H1 (cell line): ENCODE measurements at regions not wholly inside any gene's neighbourhood (a gene's known extent, or its start where the extent isn't known, plus 50 kb on each side); places are given as distances from the start of the nearest gene placed in this dataset.
A peak's percentile ranks its signal among the peaks of the same experiment; 100 is the strongest.

Source experiments
- CTCF ChIA-PET: fragments of 300-600 bp; sonication (Branson Sonifier 250); formaldehyde crosslinking; loops from one replicate; lab custom pipeline; 2021; ENCODE audit not compliant: partially characterized antibody; lab: Charles Lee
- POLR2A ChIA-PET: fragments of 300-600 bp; sonication (Branson Sonifier 250); formaldehyde crosslinking; loops from one replicate; lab custom pipeline; 2021; ENCODE audit warnings: inconsistent platforms; ENCODE audit not compliant: partially characterized antibody; lab: Charles Lee
- DNase-seq, 2 experiments: peaks; one replicate each; pipeline versions ENCODE4 v3.0.0 to v3.0.0-alpha.2; 2010 to 2022; ENCODE audit warnings: low spot score in 2 of 2, low read depth in 1 of 2, mixed read lengths in 1 of 2
- FAIRE-seq: peaks from 2 replicates; lab custom pipeline; 2011; peaks lifted over from hg19 to GRCh38; lab: Jason Lieb, UNC
- H2AFZ ChIP-seq: 2 replicates; pipeline ENCODE4 v1.8.1; 2012; ENCODE audit warnings: low read length, inconsistent platforms
- H2AK5ac ChIP-seq: 2 replicates; pipeline ENCODE4 v1.6.1; 2013; ENCODE audit warnings: low read depth, low read length
- H2BK120ac ChIP-seq: replicated peaks from 2 replicates; pipeline ENCODE3; 2013; ENCODE audit warnings: low read depth, low read length, inconsistent platforms
- H2BK12ac ChIP-seq: 2 replicates; pipeline ENCODE4 v1.6.1; 2013; ENCODE audit warnings: low read depth, low read length
- H2BK15ac ChIP-seq: 2 replicates; pipeline ENCODE4 v1.6.1; 2013; ENCODE audit warnings: low read length
- H2BK20ac ChIP-seq: 2 replicates; pipeline ENCODE4 v1.6.1; 2013; ENCODE audit warnings: low read length
- H2BK5ac ChIP-seq: 2 replicates; pipeline ENCODE4 v1.6.1; 2013; ENCODE audit warnings: low read depth, low read length
- H3K14ac ChIP-seq: 2 replicates; pipeline ENCODE4 v1.6.1; 2013; ENCODE audit warnings: inconsistent platforms; ENCODE audit not compliant: insufficient read length
- H3K18ac ChIP-seq: 2 replicates; pipeline ENCODE4 v1.6.1; 2013; ENCODE audit warnings: low read length; ENCODE audit errors: extremely low read depth
- H3K23ac ChIP-seq: 2 replicates; pipeline ENCODE4 v1.6.1; 2013; ENCODE audit warnings: inconsistent platforms; ENCODE audit not compliant: insufficient read length
- H3K23me2 ChIP-seq: 2 replicates; pipeline ENCODE4 v1.6.1; 2013; ENCODE audit warnings: low read depth, low read length
- H3K27ac ChIP-seq: 2 replicates; pipeline ENCODE4 v1.6.1; 2011; ENCODE audit warnings: low read depth, low read length, inconsistent platforms
- H3K27me3 ChIP-seq, 4 experiments: replicated peaks in 1 of 4; 1 replicate in 1 of 4; 2 replicates in 3 of 4; pipeline versions ENCODE4 v1.6.1 to v1.8.1; 2011 to 2013; ENCODE audit warnings: low read length in 3 of 4, mild to moderate bottlenecking in 3 of 4, inconsistent platforms in 2 of 4, mixed read lengths in 2 of 4, moderate library complexity in 1 of 4; ENCODE audit not compliant: control insufficient read depth in 3 of 4, insufficient read depth in 3 of 4; ENCODE audit errors: extremely low read depth in 1 of 4
- H3K36me3 ChIP-seq, 4 experiments: 2 replicates each; pipeline versions ENCODE4 v1.6.1 to v1.8.1; 2011 to 2013; ENCODE audit warnings: mild to moderate bottlenecking in 4 of 4, low read length in 3 of 4, moderate library complexity in 2 of 4, control low read depth in 1 of 4, inconsistent platforms in 1 of 4; ENCODE audit not compliant: insufficient read depth in 4 of 4, control insufficient read depth in 2 of 4
- H3K4ac ChIP-seq: replicated peaks from 2 replicates; pipeline ENCODE3; 2013; ENCODE audit warnings: low read length, low read depth, mixed read lengths, inconsistent platforms; ENCODE audit not compliant: insufficient read length
- H3K4me1 ChIP-seq, 4 experiments: replicated peaks in 1 of 4; 1 replicate in 1 of 4; 2 replicates in 3 of 4; pipeline versions ENCODE4 v1.6.1 to v1.8.1; 2011 to 2013; ENCODE audit warnings: low read length in 3 of 4, inconsistent platforms in 2 of 4, mixed read lengths in 1 of 4; ENCODE audit not compliant: insufficient read depth in 4 of 4, control insufficient read depth in 3 of 4
- H3K4me2 ChIP-seq, 2 experiments: 2 replicates each; pipeline versions ENCODE4 v1.6.1 to v1.8.1; 2011 to 2013; ENCODE audit warnings: low read depth in 2 of 2, low read length in 2 of 2, control low read depth in 1 of 2, inconsistent platforms in 1 of 2, mild to moderate bottlenecking in 1 of 2; ENCODE audit not compliant: insufficient read depth in 1 of 2
- H3K4me3 ChIP-seq, 4 experiments: fragments of 200-600, 300-600 bp in 1 of 4; sonication (generic), shearing (Covaris generic), sonication (Bioruptor Twin) in 1 of 4; 2 replicates each; pipeline versions ENCODE4 v1.5.1 to v1.8.1; 2011 to 2016; ENCODE audit warnings: low read length in 4 of 4, low read depth in 3 of 4, control low read depth in 2 of 4, inconsistent platforms in 2 of 4, mild to moderate bottlenecking in 2 of 4, mixed read lengths in 1 of 4, moderate library complexity in 1 of 4; ENCODE audit not compliant: insufficient read depth in 2 of 4; ENCODE audit errors: extremely low read depth in 1 of 4
- H3K56ac ChIP-seq: replicated peaks from 2 replicates; pipeline ENCODE3; 2013; ENCODE audit warnings: low read depth, mild to moderate bottlenecking, mixed read lengths, low read length, inconsistent platforms; ENCODE audit not compliant: insufficient read length
- H3K79me1 ChIP-seq: 2 replicates; pipeline ENCODE4 v1.6.1; 2013; ENCODE audit warnings: low read depth, low read length, control low read depth
- H3K79me2 ChIP-seq, 2 experiments: 2 replicates each; pipeline versions ENCODE4 v1.6.1 to v1.8.1; 2012 to 2013; ENCODE audit warnings: low read length in 2 of 2, mild to moderate bottlenecking in 2 of 2, inconsistent platforms in 1 of 2; ENCODE audit not compliant: insufficient read depth in 2 of 2, control insufficient read depth in 1 of 2
- H3K9ac ChIP-seq, 4 experiments: replicated peaks in 1 of 4; 1 replicate in 1 of 4; 2 replicates in 3 of 4; pipeline versions ENCODE4 v1.6.1 to v1.8.1; 2011 to 2013; ENCODE audit warnings: low read depth in 3 of 4, low read length in 3 of 4, control low read depth in 2 of 4, mild to moderate bottlenecking in 2 of 4, moderate library complexity in 2 of 4, inconsistent platforms in 1 of 4; ENCODE audit errors: extremely low read depth in 1 of 4
- H3K9me3 ChIP-seq, 2 experiments: 2 replicates each; pipeline versions ENCODE4 v1.6.1 to v1.8.1; 2012 to 2013; ENCODE audit warnings: mild to moderate bottlenecking in 2 of 2, moderate library complexity in 2 of 2, control low read depth in 1 of 2, inconsistent platforms in 1 of 2, low read depth in 1 of 2, low read length in 1 of 2, mixed read lengths in 1 of 2; ENCODE audit not compliant: insufficient read depth in 2 of 2
- H4K20me1 ChIP-seq, 2 experiments: replicated peaks in 1 of 2; 2 replicates each; pipeline versions ENCODE3 to v1.8.1; 2011 to 2013; ENCODE audit warnings: inconsistent platforms in 2 of 2, low read length in 2 of 2, mild to moderate bottlenecking in 1 of 2; ENCODE audit not compliant: insufficient read depth in 2 of 2, control insufficient read depth in 1 of 2
- H4K5ac ChIP-seq: 2 replicates; pipeline ENCODE4 v1.6.1; 2013; ENCODE audit warnings: low read length, low read depth, mixed read lengths, inconsistent platforms; ENCODE audit not compliant: insufficient read length
- H4K8ac ChIP-seq: 2 replicates; pipeline ENCODE4 v1.8.0; 2013; ENCODE audit warnings: mild to moderate bottlenecking, moderate library complexity, low read length, inconsistent platforms; ENCODE audit not compliant: insufficient read depth; ENCODE audit errors: extremely low read depth
- H4K91ac ChIP-seq: replicated peaks from 2 replicates; pipeline ENCODE3; 2013; ENCODE audit warnings: low read length, mixed read lengths, inconsistent platforms; ENCODE audit not compliant: insufficient read length
- SP4 ChIP-seq: IDR thresholded peaks from 2 replicates; pipeline ENCODE4 v1.6.1; 2012; ENCODE audit warnings: low read length, inconsistent platforms
- WGBS, 2 experiments: shearing (Covaris generic) in 1 of 2; methylation state at CpG; one replicate each; pipeline versions ENCODE4 v1.1.6 to v1.1.7; 2013 to 2015; ENCODE audit warnings: low lambda C conversion rate in 2 of 2, mixed read lengths in 2 of 2, inconsistent platforms in 1 of 2, low coverage in 1 of 2, missing lambda C conversion rate in 1 of 2; ENCODE audit not compliant: insufficient replicate concordance in 2 of 2, insufficient coverage in 1 of 2, insufficient read length in 1 of 2; ENCODE audit errors: extremely low coverage in 1 of 2, missing lambda C conversion rate in 1 of 2; 5-methylcytosine and 5-hydroxymethylcytosine counted together

DNA sequence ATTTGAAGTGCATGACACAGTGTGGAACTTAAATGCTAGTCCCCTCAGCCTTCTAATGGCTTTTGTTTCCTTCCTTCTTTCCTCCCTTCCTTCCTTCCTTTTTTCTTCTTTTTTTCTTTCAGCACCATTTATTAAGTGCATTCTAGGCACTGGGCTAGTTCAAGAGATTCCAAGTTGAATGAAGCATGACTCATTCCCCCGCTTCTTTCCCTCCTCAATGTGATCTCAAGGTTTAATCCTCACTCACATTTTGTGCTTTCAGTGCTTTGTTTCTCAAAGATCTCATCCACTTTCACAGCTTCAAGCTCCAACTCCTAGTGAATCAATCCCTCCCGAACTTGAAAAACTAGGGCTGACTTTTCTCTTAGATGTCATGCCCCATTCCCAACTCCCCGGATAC, 90.1 kb downstream of the LBH start:
- H3K4me2 ChIP-seq: no peak overlapping the region
- no peak overlapping the region for H2BK15ac ChIP-seq
- H2AK5ac ChIP-seq: no peak overlapping the region
- H3K79me1 ChIP-seq: no peaks in the 10 kb centered on the region
- no peak overlapping the region for H3K4me3 ChIP-seq
- H4K20me1 ChIP-seq: no peaks in the 10 kb centered on the region
- H3K4ac ChIP-seq: no peak overlapping the region
- no peak overlapping the region for H2BK120ac ChIP-seq
- H3K79me2 ChIP-seq: no peaks in the 10 kb centered on the region
- no peak overlapping the region for H3K56ac ChIP-seq
- no peaks in the 10 kb centered on the region; a peak in 1 of 4 replicates for H3K9me3 ChIP-seq
- no peak overlapping the region for H2BK20ac ChIP-seq
- H3K27me3 ChIP-seq: no peaks in the 10 kb centered on the region
- FAIRE-seq: no peak
- H3K27ac ChIP-seq: no peak overlapping the region
- peaks cover 0 to 2% (median 0%) of the 10 kb centered on the region in 4 experiments; a peak in 2 of 7 replicates for H3K4me1 ChIP-seq
- no peak overlapping the region for H3K9ac ChIP-seq
- no peak for DNase-seq
- H4K8ac ChIP-seq: no peak overlapping the region
- peaks cover 4% of the 10 kb centered on the region; the same call in 1 of the 2 replicates for H3K23me2 ChIP-seq
- ChIA-PET POLR2A (no interaction called here), CTCF (no interaction called here)
- no peak overlapping the region for H3K18ac ChIP-seq
- no peak overlapping the region for H4K91ac ChIP-seq
- 76% methylated on average over 3 of the region's 3 CpGs; no CpG with 5 or more reads in 1 of the 2 experiments for WGBS, 2 experiments
- peak overlapping the region; percentile 45; the same call in 1 of the 2 replicates for H2AFZ ChIP-seq
- no peak overlapping the region for H2BK12ac ChIP-seq
- H4K5ac ChIP-seq: no peak overlapping the region
- no peak overlapping the region for H2BK5ac ChIP-seq
- no peaks in the 10 kb centered on the region for H3K36me3 ChIP-seq
- no peak for TF ChIP-seq SP4
- TF ChIP-seq, all 59 proteins: peak for 0
- no peak overlapping the region for H3K14ac ChIP-seq
- H3K23ac ChIP-seq: no peak overlapping the region
